HG02852 (cell line): ENCODE measurements at regions not wholly inside any gene's neighbourhood (a gene's known extent, or its start where the extent isn't known, plus 50 kb on each side); places are given as distances from the start of the nearest gene placed in this dataset.

Experiments used
- ATAC-seq: cut with Tn5 transposase; IDR thresholded peaks from one replicate; pipeline ENCODE4 v1.9.1; 2021; ENCODE audit warnings: mild to moderate bottlenecking, moderate library complexity; ENCODE audit not compliant: unreplicated experiment

GRCh38 chr20:52652271-52652670, 319.9 kb upstream of the TSHZ2 start:
- no peak for ATAC-seq

- ATAC-seq, result no peak
Measured at GRCh38 chr20:52649727-52650126, 322.4 kb upstream of the TSHZ2 start.

- no peak for ATAC-seq
Measured at GRCh38 chr20:52645822-52646221, 326.3 kb upstream of the TSHZ2 start.

- no peak for ATAC-seq
Measured at GRCh38 chr20:52643034-52643433, 329.1 kb upstream of the TSHZ2 start.

- no peak for ATAC-seq
Measured at GRCh38 chr20:52637201-52637600, 335.0 kb upstream of the TSHZ2 start.

GRCh38 chr20:52631469-52631868, 340.7 kb upstream of the TSHZ2 start:
- no peak for ATAC-seq

- no peak for ATAC-seq
Measured at GRCh38 chr20:52630138-52630537, 342.0 kb upstream of the TSHZ2 start.

- ATAC-seq, result no peak
Measured at GRCh38 chr20:52624281-52624680, 347.9 kb upstream of the TSHZ2 start.

GRCh38 chr20:52622081-52622480, 350.1 kb upstream of the TSHZ2 start:
- no peak for ATAC-seq

GRCh38 chr20:52621401-52621800, 350.8 kb upstream of the TSHZ2 start:
- ATAC-seq, result no peak

GRCh38 chr20:52619671-52620070, 352.5 kb upstream of the TSHZ2 start:
- no peak for ATAC-seq

- no peak for ATAC-seq
Measured at GRCh38 chr20:52619101-52619500, 353.1 kb upstream of the TSHZ2 start.

GRCh38 chr20:52616629-52617028, 355.5 kb upstream of the TSHZ2 start:
- no peak for ATAC-seq

GRCh38 chr20:52614051-52614863, 357.9 kb upstream of the TSHZ2 start:
- no peak for ATAC-seq

GRCh38 chr20:52612046-52612632, 360.0 kb upstream of the TSHZ2 start:
- no peak for ATAC-seq

GRCh38 chr20:52610749-52611148, 361.4 kb upstream of the TSHZ2 start:
- no peak for ATAC-seq

GRCh38 chr20:52601295-52601971, 370.7 kb upstream of the TSHZ2 start:
- no peak for ATAC-seq

- no peak for ATAC-seq
Measured at GRCh38 chr20:52596256-52596655, 375.9 kb upstream of the TSHZ2 start.

- ATAC-seq, result no peak
Measured at GRCh38 chr20:52595518-52595917, 376.6 kb upstream of the TSHZ2 start.

- ATAC-seq, result no peak
Measured at GRCh38 chr20:52593654-52594053, 378.5 kb upstream of the TSHZ2 start.

GRCh38 chr20:52592567-52592966, 379.6 kb upstream of the TSHZ2 start:
- ATAC-seq, result no peak

- ATAC-seq, result no peak
Measured at GRCh38 chr20:52590100-52590499, 382.1 kb upstream of the TSHZ2 start.
